GM12874 (cell line): ENCODE measurements at regions not wholly inside any gene's neighbourhood (a gene's known extent, or its start where the extent isn't known, plus 50 kb on each side); places are given as distances from the start of the nearest gene placed in this dataset.

Experiments
- TF ChIP-seq, protein P1 (sequence below): IDR thresholded peaks from 2 replicates; pipeline ENCODE4 v1.5.1; 2011; ENCODE audit warnings: low read depth, mild to moderate bottlenecking, control low read depth, low read length, moderate library complexity; ENCODE audit not compliant: insufficient read depth

- TF ChIP-seq, protein P1, sequence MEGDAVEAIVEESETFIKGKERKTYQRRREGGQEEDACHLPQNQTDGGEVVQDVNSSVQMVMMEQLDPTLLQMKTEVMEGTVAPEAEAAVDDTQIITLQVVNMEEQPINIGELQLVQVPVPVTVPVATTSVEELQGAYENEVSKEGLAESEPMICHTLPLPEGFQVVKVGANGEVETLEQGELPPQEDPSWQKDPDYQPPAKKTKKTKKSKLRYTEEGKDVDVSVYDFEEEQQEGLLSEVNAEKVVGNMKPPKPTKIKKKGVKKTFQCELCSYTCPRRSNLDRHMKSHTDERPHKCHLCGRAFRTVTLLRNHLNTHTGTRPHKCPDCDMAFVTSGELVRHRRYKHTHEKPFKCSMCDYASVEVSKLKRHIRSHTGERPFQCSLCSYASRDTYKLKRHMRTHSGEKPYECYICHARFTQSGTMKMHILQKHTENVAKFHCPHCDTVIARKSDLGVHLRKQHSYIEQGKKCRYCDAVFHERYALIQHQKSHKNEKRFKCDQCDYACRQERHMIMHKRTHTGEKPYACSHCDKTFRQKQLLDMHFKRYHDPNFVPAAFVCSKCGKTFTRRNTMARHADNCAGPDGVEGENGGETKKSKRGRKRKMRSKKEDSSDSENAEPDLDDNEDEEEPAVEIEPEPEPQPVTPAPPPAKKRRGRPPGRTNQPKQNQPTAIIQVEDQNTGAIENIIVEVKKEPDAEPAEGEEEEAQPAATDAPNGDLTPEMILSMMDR = no peak
Observed at GRCh38 chr7:16345979-16346958, 75.1 kb downstream of the CRPPA start.

- TF ChIP-seq, protein P1 = no peak
Observed at GRCh38 chr7:16344927-16345326, 76.4 kb downstream of the CRPPA start.

GRCh38 chr7:16343612-16344011 is 77.7 kb downstream of the CRPPA start:
- TF ChIP-seq, protein P1 = no peak

GRCh38 chr7:16338065-16338464 is 83.3 kb downstream of the CRPPA start:
- TF ChIP-seq, protein P1 = no peak

DNA sequence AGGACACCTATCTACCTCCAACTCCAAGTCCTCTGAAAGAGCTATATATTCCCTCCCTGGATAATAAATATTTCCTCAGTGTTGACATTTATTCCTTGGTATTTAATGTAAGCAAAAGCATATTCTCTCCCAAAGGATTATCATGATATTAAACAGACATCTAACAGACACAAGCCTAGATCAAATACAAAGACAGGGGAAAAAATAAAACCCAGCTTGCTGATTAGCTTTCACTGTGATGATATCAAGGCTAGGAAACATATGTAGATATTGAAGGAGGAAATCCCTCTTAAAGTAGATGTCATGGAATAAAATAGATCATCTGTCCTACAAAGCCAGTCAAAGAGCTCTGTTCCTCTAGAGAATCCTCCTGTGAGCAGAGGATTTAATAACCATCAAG is 95.2 kb downstream of the CRPPA start:
- TF ChIP-seq, protein P1 = no peak

DNA sequence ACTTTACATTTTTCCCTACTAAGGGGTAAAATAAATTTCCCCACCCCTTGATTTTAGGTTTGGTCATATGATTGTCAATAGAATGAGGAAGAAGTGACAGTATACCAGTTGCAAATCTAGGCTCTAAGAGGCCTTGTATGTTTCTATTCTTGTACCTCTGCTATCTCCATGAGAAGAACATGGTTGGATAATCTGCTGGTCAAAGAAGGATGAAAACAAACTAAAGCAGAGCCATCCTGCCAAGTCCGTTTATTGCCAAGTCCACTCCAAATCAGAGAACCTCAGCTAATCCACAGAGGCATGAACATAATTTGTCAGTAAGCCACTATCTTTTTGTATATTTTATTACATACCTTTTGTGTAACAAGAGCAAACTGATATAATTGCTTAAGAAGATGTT is 98.0 kb downstream of the CRPPA start:
- TF ChIP-seq, protein P1 = no peak

- TF ChIP-seq, protein P1 = no peak
Observed at GRCh38 chr7:16320099-16320660, 101.2 kb downstream of the CRPPA start.
